AG09309 (cell line): ENCODE measurements at regions not wholly inside any gene's neighbourhood (a gene's known extent, or its start where the extent isn't known, plus 50 kb on each side); places are given as distances from the start of the nearest gene placed in this dataset.
"Not testable (repeated sequence)": the region's sequence is repeated elsewhere in the genome, so short reads cannot be mapped to it uniquely, and the experiment has no call there.

ENCODE experiments used
- DNase-seq: peaks from one replicate; pipeline ENCODE4 v3.0.0-alpha.2; 2010; ENCODE audit warnings: low read depth
- H3K4me3 ChIP-seq: 2 replicates; pipeline ENCODE4 v1.5.1; 2011; ENCODE audit warnings: mild to moderate bottlenecking, low read depth, low read length, moderate library complexity; ENCODE audit not compliant: control insufficient read depth
- CTCF ChIP-seq: IDR thresholded peaks from 2 replicates; pipeline ENCODE4 v1.5.1; 2011; ENCODE audit warnings: mild to moderate bottlenecking, low read depth, low read length, inconsistent platforms; ENCODE audit not compliant: insufficient read depth, control insufficient read depth; ENCODE audit errors: missing control alignments

DNA sequence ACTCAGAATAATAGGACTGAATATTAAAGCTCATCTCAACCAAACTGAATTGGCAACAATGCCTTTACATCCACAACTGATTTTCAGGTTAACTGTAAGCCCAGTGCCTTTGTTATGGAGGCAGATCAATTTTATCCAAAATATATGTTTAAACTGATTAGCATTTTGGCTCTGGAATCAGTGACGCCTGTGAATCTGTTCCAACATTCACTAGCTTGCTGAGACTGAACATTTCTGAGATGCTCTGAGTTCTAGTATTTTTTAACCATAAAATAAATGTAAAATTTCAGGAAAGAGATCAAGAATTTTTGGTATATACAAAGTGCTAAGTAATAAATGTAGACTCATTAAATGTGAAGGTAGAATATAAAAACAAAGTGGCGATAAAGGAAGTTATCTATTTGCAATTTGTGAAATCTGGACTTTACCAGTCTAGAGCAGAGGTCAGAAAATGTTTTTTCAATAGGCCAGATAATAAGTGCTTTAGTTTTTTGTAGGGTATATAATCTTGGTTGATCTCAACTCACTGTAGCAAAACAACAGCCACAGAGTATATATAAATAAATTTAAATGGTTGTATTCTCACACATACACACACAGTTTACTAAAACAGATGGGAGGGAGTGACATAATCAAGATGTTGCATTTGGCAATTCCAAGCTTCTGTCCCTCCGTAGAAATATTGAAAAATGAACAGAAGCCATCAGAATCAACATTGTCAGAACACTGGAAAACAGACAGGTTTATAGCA lies 560.3 kb downstream of the ZWINT start:
- DNase-seq, result no peak
- TF ChIP-seq CTCF, result no peak
- H3K4me3 ChIP-seq, result no peak overlapping the region

DNA sequence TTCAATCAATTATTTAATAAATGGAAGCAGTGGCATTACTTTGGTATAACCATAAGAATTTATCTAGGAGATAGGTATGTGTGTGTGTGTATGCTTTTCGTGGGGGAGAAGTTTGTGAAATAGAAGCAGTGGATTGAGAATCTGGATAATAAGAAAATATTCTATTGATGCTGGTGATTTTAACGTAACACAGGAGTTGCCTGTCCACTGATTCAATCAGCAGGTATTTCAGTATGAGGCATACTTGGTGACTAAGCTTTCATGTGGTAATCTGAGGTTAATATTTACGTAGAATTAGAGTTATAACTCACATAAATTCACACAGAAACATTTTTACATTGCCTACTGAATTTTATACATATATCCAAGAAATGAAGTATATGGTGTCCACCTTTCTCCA lies 568.0 kb downstream of the ZWINT start:
- no peak for DNase-seq
- no peak overlapping the region for H3K4me3 ChIP-seq
- TF ChIP-seq CTCF, result no peak

DNA sequence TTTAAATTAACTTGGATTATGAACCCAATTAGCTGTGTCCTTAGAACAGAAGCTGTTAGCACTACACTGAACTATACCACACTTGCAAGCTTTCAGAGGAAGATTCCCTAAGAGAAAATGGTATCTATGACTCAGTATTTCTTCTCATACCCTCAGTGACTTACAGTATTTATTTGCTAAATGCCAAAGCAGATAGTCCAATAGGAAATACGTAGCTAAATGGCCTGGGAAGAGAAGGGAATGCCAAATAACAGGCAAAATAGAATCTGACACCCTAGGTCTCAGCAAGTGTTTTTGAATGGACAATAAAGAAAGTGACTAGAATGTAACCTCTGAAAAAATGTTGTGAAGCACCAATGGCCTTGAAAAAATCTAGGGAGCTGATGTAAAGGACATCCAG lies 570.8 kb downstream of the ZWINT start:
- not testable (repeated sequence) for H3K4me3 ChIP-seq, DNase-seq

GRCh38 chr10:55786461-55787050 lies 574.5 kb downstream of the ZWINT start:
- TF ChIP-seq CTCF, result no peak
- H3K4me3 ChIP-seq, result no peak overlapping the region
- DNase-seq, result no peak

DNA sequence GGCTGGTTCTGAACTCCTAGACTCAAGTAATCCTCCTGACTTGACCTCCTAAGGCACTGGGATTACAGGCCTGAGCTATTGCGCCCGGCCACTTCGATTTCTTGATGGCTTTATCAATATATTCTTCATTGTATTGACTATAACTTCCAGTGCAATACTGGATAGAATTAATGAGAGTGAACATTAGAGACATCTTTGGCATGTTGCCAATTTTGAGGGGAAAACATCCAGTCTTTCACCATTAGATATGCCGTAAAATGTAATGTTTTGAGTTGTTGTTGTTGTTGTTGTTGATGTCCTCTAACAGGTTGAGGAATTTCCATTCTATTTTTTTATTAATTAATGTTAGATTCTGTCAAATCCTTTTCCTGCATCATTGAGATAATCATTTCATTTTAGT lies 578.9 kb downstream of the ZWINT start:
- no peak for TF ChIP-seq CTCF
- H3K4me3 ChIP-seq, result no peak overlapping the region
- DNase-seq, result no peak

GRCh38 chr10:55766212-55766611 lies 594.8 kb downstream of the ZWINT start:
- TF ChIP-seq CTCF, result no peak
- no peak overlapping the region for H3K4me3 ChIP-seq

GRCh38 chr10:55750458-55750857 lies 610.6 kb downstream of the ZWINT start:
- no peak for TF ChIP-seq CTCF
- DNase-seq, result no peak
- H3K4me3 ChIP-seq, result no peak overlapping the region

More at GRCh38 chr10:55766212-55766611, 594.8 kb downstream of the ZWINT start:
- DNase-seq, result no peak
